ENCODE measurements at regions not wholly inside any gene's neighbourhood (a gene's known extent, or its start where the extent isn't known, plus 50 kb on each side); places are given as distances from the start of the nearest gene placed in this dataset.

GRCh38 chrX:63421411-63421810 lies 70.3 kb upstream of the SPIN4 start:
- TF ChIP-seq POLR2A (IDR thresholded peaks at IDR 0.05; ENCODE audit: low read depth, low read length) (no peak), POLR2AphosphoS5 (IDR thresholded peaks at IDR 0.05; ENCODE audit: low read depth, low read length) (no peak)

Data from GM12892 (cell line).